ENCODE measurements at regions not wholly inside any gene's neighbourhood (a gene's known extent, or its start where the extent isn't known, plus 50 kb on each side); places are given as distances from the start of the nearest gene placed in this dataset.

DNA sequence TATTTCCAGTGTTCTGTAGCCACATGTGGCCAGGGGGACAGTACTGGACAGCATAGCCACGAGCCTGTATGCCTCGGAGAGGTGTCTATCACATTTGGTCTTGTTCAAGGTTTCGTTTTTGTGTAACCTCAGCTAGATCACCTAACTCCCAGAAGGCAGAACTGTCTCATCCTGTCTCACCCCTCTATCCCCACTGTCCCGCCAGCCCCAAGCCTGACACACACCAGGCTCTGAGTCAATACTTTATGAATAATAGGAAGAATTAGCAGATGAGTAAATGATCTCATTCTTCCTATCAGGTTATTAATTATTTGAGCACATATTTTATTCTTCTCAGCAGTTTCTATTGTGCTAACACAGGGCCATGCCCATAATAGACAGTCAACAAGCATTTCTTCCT is 132.2 kb downstream of the NUFIP1 start:
- no peaks in the 10 kb centered on the region for H3K27me3 ChIP-seq (ENCODE audit: insufficient read depth, low read length, poor library complexity)
- no peak overlapping the region for H3K56ac ChIP-seq (ENCODE audit: low read length)
- no peak overlapping the region for H2BK5ac ChIP-seq (ENCODE audit: low read length)
- no peak overlapping the region for H4K8ac ChIP-seq (ENCODE audit: low read depth, low read length)
- no peak overlapping the region for H3K4me2 ChIP-seq (ENCODE audit: low read length)
- no peaks in the 10 kb centered on the region for H3K79me1 ChIP-seq (ENCODE audit: low read length)
- peaks cover 2% of the 10 kb centered on the region for H3K4me1 ChIP-seq (ENCODE audit: control insufficient read depth, low read depth, low read length)
- H3K9ac ChIP-seq (ENCODE audit: low read length): no peak overlapping the region
- H3K4ac ChIP-seq (ENCODE audit: low read depth, low read length): no peak overlapping the region
- H2BK15ac ChIP-seq (replicated peaks; ENCODE audit: low read depth): no peak overlapping the region
- H3K79me2 ChIP-seq (ENCODE audit: control insufficient read depth, insufficient read depth, low read length): no peaks in the 10 kb centered on the region
- H3K18ac ChIP-seq (ENCODE audit: low read length): no peak overlapping the region
- no peaks in the 10 kb centered on the region for H3K36me3 ChIP-seq (ENCODE audit: control insufficient read depth, insufficient read depth, low read length)
- WGBS (ENCODE audit: extremely low coverage, insufficient coverage, low lambda C conversion rate): no CpG with 5 or more reads among the region's 4 CpGs
- no peak overlapping the region for H2BK120ac ChIP-seq (ENCODE audit: low read depth, low read length)
- H2AK5ac ChIP-seq (ENCODE audit: low read length): no peak overlapping the region
- no peak overlapping the region for H3K4me3 ChIP-seq (ENCODE audit: low read length)
- no peak overlapping the region for H4K5ac ChIP-seq (ENCODE audit: low read length)
- DNase-seq: no peak
- no peak overlapping the region for H3K27ac ChIP-seq (ENCODE audit: low read depth, low read length)
- no peak overlapping the region for H3K23ac ChIP-seq (ENCODE audit: low read length)

DNA sequence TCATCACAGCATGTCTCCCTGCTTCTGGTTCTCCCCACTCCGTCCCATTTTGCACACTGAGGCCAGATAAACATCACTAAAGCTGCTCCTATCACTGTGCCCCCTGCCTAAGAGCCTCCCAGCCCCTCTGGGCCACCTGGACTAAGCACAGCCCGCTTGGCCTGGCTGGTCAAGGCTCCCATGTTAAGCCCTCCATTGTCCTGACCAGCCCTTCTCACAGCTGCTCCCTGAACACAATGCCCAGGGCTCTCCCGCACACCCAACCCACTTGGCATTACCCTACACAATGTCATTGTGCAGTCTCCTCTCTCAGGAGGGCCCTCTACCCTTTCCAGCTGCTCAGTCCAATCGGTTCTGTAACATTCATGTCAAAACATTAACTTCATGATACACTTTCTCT is 133.4 kb downstream of the NUFIP1 start:
- H3K4ac ChIP-seq (ENCODE audit: low read depth, low read length): no peak overlapping the region
- no peak overlapping the region for H4K8ac ChIP-seq (ENCODE audit: low read depth, low read length)
- no peak overlapping the region for H3K4me3 ChIP-seq (ENCODE audit: low read length)
- no peak for DNase-seq
- no peak overlapping the region for H3K9ac ChIP-seq (ENCODE audit: low read length)
- no peak overlapping the region for H2BK15ac ChIP-seq (replicated peaks; ENCODE audit: low read depth)
- H3K27ac ChIP-seq (ENCODE audit: low read depth, low read length): no peak overlapping the region
- H3K36me3 ChIP-seq (ENCODE audit: control insufficient read depth, insufficient read depth, low read length): no peaks in the 10 kb centered on the region
- H3K18ac ChIP-seq (ENCODE audit: low read length): no peak overlapping the region
- WGBS (ENCODE audit: extremely low coverage, insufficient coverage, low lambda C conversion rate): no CpG with 5 or more reads among the region's 4 CpGs
- no peak overlapping the region for H2BK5ac ChIP-seq (ENCODE audit: low read length)
- no peak overlapping the region for H2BK120ac ChIP-seq (ENCODE audit: low read depth, low read length)
- H4K5ac ChIP-seq (ENCODE audit: low read length): no peak overlapping the region
- no peaks in the 10 kb centered on the region for H3K27me3 ChIP-seq (ENCODE audit: insufficient read depth, low read length, poor library complexity)
- H3K23ac ChIP-seq (ENCODE audit: low read length): no peak overlapping the region
- no peak overlapping the region for H3K56ac ChIP-seq (ENCODE audit: low read length)
- H3K79me1 ChIP-seq (ENCODE audit: low read length): no peaks in the 10 kb centered on the region
- peaks cover 2% of the 10 kb centered on the region for H3K4me1 ChIP-seq (ENCODE audit: control insufficient read depth, low read depth, low read length)
- H3K79me2 ChIP-seq (ENCODE audit: control insufficient read depth, insufficient read depth, low read length): no peaks in the 10 kb centered on the region
- no peak overlapping the region for H3K4me2 ChIP-seq (ENCODE audit: low read length)
- H2AK5ac ChIP-seq (ENCODE audit: low read length): no peak overlapping the region

DNA sequence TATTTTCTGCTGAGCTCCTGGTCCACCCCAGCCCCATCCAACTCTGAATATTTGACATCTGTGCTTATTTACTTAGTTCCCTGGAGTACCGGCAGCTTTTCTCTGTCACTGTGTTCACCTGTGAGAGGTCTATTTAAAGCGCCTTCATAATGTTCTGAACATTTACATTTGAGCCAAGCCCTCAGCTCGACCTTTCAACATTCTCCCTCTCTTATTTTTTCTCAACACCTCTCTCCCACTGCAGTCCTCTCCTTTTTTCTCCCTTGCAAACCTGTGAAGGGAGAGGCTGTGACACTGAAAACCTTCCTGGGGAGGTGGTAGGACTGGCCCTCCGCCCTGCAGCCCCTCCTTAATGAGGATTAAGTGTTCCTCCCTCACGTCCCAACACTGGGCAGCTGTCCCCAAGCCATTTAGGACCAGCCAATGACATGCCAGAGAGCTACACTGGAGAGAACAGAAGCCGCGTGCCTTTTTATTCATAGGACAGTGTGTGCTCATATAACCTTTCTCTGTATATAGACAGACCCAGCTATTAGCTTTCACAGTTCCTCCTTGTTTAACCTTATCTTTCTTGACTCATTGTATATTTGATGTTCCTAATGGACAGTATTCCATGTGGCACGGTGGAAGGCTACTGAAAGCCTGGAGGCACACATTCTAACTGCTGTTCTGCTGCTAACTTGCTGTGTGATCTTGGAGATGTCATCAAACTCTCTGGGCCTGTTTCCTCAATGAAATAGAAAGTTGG is 134.8 kb downstream of the NUFIP1 start:
- Histone ChIP-seq H2BK5ac (ENCODE audit: low read length) (no peak overlapping the region), H3K56ac (ENCODE audit: low read length) (no peak overlapping the region), H3K4me1 (ENCODE audit: control insufficient read depth, low read depth, low read length) (peaks cover 2% of the 10 kb centered on the region), H3K27ac (ENCODE audit: low read depth, low read length) (no peak overlapping the region), H3K27me3 (ENCODE audit: insufficient read depth, low read length, poor library complexity) (no peaks in the 10 kb centered on the region), H2BK120ac (ENCODE audit: low read depth, low read length) (no peak overlapping the region), H2BK15ac (replicated peaks; ENCODE audit: low read depth) (no peak overlapping the region), H4K5ac (ENCODE audit: low read length) (no peak overlapping the region), H3K23ac (ENCODE audit: low read length) (no peak overlapping the region), H3K4me3 (ENCODE audit: low read length) (no peak overlapping the region), H4K8ac (ENCODE audit: low read depth, low read length) (no peak overlapping the region), H3K9ac (ENCODE audit: low read length) (no peak overlapping the region), H3K36me3 (ENCODE audit: control insufficient read depth, insufficient read depth, low read length) (no peaks in the 10 kb centered on the region), H3K79me1 (ENCODE audit: low read length) (no peaks in the 10 kb centered on the region), H3K4me2 (ENCODE audit: low read length) (no peak overlapping the region), H2AK5ac (ENCODE audit: low read length) (no peak overlapping the region), H3K18ac (ENCODE audit: low read length) (no peak overlapping the region), H3K79me2 (ENCODE audit: control insufficient read depth, insufficient read depth, low read length) (no peaks in the 10 kb centered on the region), H3K4ac (ENCODE audit: low read depth, low read length) (no peak overlapping the region)
- WGBS (ENCODE audit: extremely low coverage, insufficient coverage, low lambda C conversion rate): no CpG with 5 or more reads among the region's 8 CpGs
- DNase-seq: no peak

DNA sequence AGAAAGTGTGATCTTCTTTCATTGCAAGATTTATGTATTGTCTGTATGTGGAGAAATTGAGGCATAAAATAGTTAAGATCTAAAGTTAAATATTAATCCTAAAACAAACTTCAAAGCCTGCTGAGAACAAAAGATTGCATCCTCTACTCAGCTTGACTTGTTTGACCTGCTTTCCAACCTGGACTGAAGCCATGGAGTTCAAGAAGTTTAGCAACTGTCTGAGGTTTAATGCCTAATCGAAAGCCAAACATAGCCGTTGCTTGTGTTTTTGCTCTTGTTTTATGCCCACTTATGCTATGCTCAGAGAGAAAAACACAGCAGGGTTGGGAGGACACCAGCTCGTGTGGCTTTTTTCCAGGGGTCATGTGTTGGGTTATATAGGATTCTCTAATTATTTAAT is 135.6 kb downstream of the NUFIP1 start:
- DNase-seq: no peak
- Histone ChIP-seq H3K23ac (ENCODE audit: low read length) (no peak overlapping the region), H3K56ac (ENCODE audit: low read length) (no peak overlapping the region), H2BK15ac (replicated peaks; ENCODE audit: low read depth) (no peak overlapping the region), H3K4ac (ENCODE audit: low read depth, low read length) (no peak overlapping the region), H3K36me3 (ENCODE audit: control insufficient read depth, insufficient read depth, low read length) (no peaks in the 10 kb centered on the region), H4K8ac (ENCODE audit: low read depth, low read length) (no peak overlapping the region), H3K27ac (ENCODE audit: low read depth, low read length) (no peak overlapping the region), H4K5ac (ENCODE audit: low read length) (no peak overlapping the region), H2AK5ac (ENCODE audit: low read length) (no peak overlapping the region), H3K18ac (ENCODE audit: low read length) (no peak overlapping the region), H3K9ac (ENCODE audit: low read length) (no peak overlapping the region), H3K79me1 (ENCODE audit: low read length) (no peaks in the 10 kb centered on the region), H3K4me3 (ENCODE audit: low read length) (no peak overlapping the region), H3K27me3 (ENCODE audit: insufficient read depth, low read length, poor library complexity) (no peaks in the 10 kb centered on the region), H3K4me2 (ENCODE audit: low read length) (no peak overlapping the region), H2BK5ac (ENCODE audit: low read length) (no peak overlapping the region), H2BK120ac (ENCODE audit: low read depth, low read length) (no peak overlapping the region), H3K4me1 (ENCODE audit: control insufficient read depth, low read depth, low read length) (peaks cover 2% of the 10 kb centered on the region), H3K79me2 (ENCODE audit: control insufficient read depth, insufficient read depth, low read length) (no peaks in the 10 kb centered on the region)
- WGBS (ENCODE audit: extremely low coverage, insufficient coverage, low lambda C conversion rate): no CpG with 5 or more reads among the region's 3 CpGs

DNA sequence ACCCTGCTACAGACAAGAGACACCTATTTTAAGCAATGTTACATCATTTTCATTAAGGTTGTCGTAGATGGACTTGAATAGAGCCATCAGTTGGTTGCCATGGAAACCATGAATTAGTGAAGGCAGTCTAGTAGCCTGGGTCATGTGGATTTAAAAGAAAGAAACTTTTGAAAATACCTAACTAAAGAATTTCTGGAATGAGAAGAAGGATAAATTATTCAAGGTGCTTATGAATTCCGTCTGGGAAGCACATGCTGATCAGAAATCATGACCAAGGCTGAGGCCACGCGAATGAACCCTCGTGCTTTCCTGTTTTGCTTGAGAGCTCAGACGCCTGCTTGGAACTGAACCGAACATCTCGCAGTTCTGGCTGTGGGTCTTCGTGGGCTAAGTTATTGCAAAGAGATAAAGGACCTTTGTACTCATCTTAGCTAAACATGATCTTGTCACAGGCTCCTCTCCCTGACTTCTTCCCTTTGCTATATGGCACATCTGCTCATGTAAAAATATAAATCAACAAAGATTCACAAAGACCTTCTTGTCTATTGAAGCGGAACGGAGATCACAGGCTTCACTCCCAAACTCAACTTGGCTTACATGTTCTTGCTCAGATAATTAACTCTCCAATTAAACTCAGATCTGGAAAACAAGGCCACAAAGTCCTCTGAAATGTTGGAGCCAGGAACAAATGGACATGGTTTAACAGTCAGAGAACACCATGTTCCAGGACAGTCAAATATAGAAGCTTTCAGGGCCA is 140.2 kb downstream of the NUFIP1 start:
- no CpG with 5 or more reads among the region's 11 CpGs for WGBS (ENCODE audit: extremely low coverage, insufficient coverage, low lambda C conversion rate)
- no peak overlapping the region for H3K23ac ChIP-seq (ENCODE audit: low read length)
- no peak overlapping the region for H2BK5ac ChIP-seq (ENCODE audit: low read length)

More for the DNA sequence above, 140.2 kb downstream of the NUFIP1 start:
- Histone ChIP-seq H3K56ac (ENCODE audit: low read length) (no peak overlapping the region), H3K4me1 (ENCODE audit: control insufficient read depth, low read depth, low read length) (peaks cover 2% of the 10 kb centered on the region), H4K5ac (ENCODE audit: low read length) (no peak overlapping the region), H3K36me3 (ENCODE audit: control insufficient read depth, insufficient read depth, low read length) (no peaks in the 10 kb centered on the region), H2BK120ac (ENCODE audit: low read depth, low read length) (no peak overlapping the region), H2AK5ac (ENCODE audit: low read length) (no peak overlapping the region), H3K79me2 (ENCODE audit: control insufficient read depth, insufficient read depth, low read length) (no peaks in the 10 kb centered on the region), H2BK15ac (replicated peaks; ENCODE audit: low read depth) (no peak overlapping the region), H4K8ac (ENCODE audit: low read depth, low read length) (no peak overlapping the region), H3K4me2 (ENCODE audit: low read length) (no peak overlapping the region), H3K4me3 (ENCODE audit: low read length) (no peak overlapping the region), H3K9ac (ENCODE audit: low read length) (no peak overlapping the region), H3K27ac (ENCODE audit: low read depth, low read length) (no peak overlapping the region), H3K4ac (ENCODE audit: low read depth, low read length) (no peak overlapping the region), H3K79me1 (ENCODE audit: low read length) (no peaks in the 10 kb centered on the region), H3K27me3 (ENCODE audit: insufficient read depth, low read length, poor library complexity) (no peaks in the 10 kb centered on the region), H3K18ac (ENCODE audit: low read length) (no peak overlapping the region)
- DNase-seq: no peak
